HCT116 (cell line): ENCODE measurements at regions not wholly inside any gene's neighbourhood (a gene's known extent, or its start where the extent isn't known, plus 50 kb on each side); places are given as distances from the start of the nearest gene placed in this dataset.

Source experiments
- ATAC-seq: fragments of 200-7000 bp; cut with Tn5 transposase; 2 replicates; pipeline ENCODE4 v1.9.1; 2020; ENCODE audit warnings: mild to moderate bottlenecking, moderate library complexity
- BruUV-seq: library from RNA; stranded (reverse); fragments of 400-500 nt; replicated peaks from 2 replicates; lab custom pipeline; 2021; lab: Mats Ljungman, UMichigan
- CTCF ChIA-PET: fragments of 300-600 bp; sonication (Branson Sonifier 250); formaldehyde crosslinking; loops from one replicate; lab custom pipeline; 2021; ENCODE audit warnings: antibody characterized with exemption; lab: Charles Lee
- POLR2A ChIA-PET: fragments of 300-600, 350-600 bp; sonication (Branson Sonifier 250); formaldehyde crosslinking; loops from one replicate; lab custom pipeline; 2021; ENCODE audit warnings: antibody characterized with exemption; lab: Charles Lee
- RAD21 ChIA-PET, 2 experiments: fragments of 300-600 bp; sonication (Branson Sonifier 250); formaldehyde crosslinking; loops; one replicate each; lab custom pipeline; 2023; ENCODE audit warnings: low total read pairs in 2 of 2; ENCODE audit not compliant: uncharacterized antibody in 2 of 2, unreplicated experiment in 2 of 2, low non-redundant PET in 1 of 2; lab: Charles Lee
- DNase-seq: peaks from one replicate; pipeline ENCODE4 v3.0.0-alpha.2; 2010; ENCODE audit warnings: low read depth, low spot score
- H2AFZ ChIP-seq: fragments of 200-600 bp; shearing (Covaris generic), sonication (generic); 2 replicates; pipeline ENCODE4 v1.6.1; 2017; ENCODE audit warnings: low read depth, mixed run types, mixed read lengths, antibody characterized with exemption, low read length; ENCODE audit not compliant: poor library complexity, severe bottlenecking
- H3K27ac ChIP-seq: 2 replicates; pipeline ENCODE4 v1.5.1; 2012; ENCODE audit warnings: low read depth, low read length
- H3K27me3 ChIP-seq: fragments of 200-600 bp; sonication (generic); 2 replicates; pipeline ENCODE4 v1.6.1; 2016; ENCODE audit warnings: mixed run types, low read length, mixed read lengths; ENCODE audit not compliant: insufficient read depth
- H3K36me3 ChIP-seq, 2 experiments: fragments of 200-500 bp in 1 of 2; fragments of 200-600 bp in 1 of 2; sonication (Bioruptor generic) in 1 of 2; sonication (generic) in 1 of 2; 2 replicates each; pipeline versions ENCODE4 v1.5.1 to v1.6.1; 2014 to 2016; ENCODE audit warnings: low read length in 2 of 2, inconsistent platforms in 1 of 2, mixed read lengths in 1 of 2, mixed run types in 1 of 2; ENCODE audit not compliant: insufficient read depth in 2 of 2, control insufficient read depth in 1 of 2
- H3K4me1 ChIP-seq, 2 experiments: fragments of 200-600 bp in 1 of 2; sonication (generic) in 1 of 2; 2 replicates each; pipeline versions ENCODE4 v1.5.1 to v1.6.1; 2012 to 2017; ENCODE audit warnings: low read length in 2 of 2, inconsistent platforms in 1 of 2, mild to moderate bottlenecking in 1 of 2, mixed read lengths in 1 of 2, mixed run types in 1 of 2, moderate library complexity in 1 of 2; ENCODE audit not compliant: insufficient read depth in 2 of 2, control insufficient read depth in 1 of 2
- H3K4me2 ChIP-seq: fragments of 200-600 bp; sonication (generic); 2 replicates; pipeline ENCODE4 v1.6.1; 2017; ENCODE audit warnings: mixed run types, low read length, mixed read lengths
- H3K4me3 ChIP-seq, 2 experiments: fragments of 200-600 bp in 1 of 2; sonication (generic) in 1 of 2; replicated peaks in 1 of 2; 2 replicates each; pipeline ENCODE4 v1.5.1; 2011 to 2016; ENCODE audit warnings: low read length in 2 of 2, control low read depth in 1 of 2, low read depth in 1 of 2, mild to moderate bottlenecking in 1 of 2, mixed read lengths in 1 of 2, mixed run types in 1 of 2
- H3K79me2 ChIP-seq: fragments of 200-600 bp; sonication (generic); 2 replicates; pipeline ENCODE4 v1.6.1; 2017; ENCODE audit warnings: mild to moderate bottlenecking, mixed run types, low read length, moderate library complexity, mixed read lengths; ENCODE audit not compliant: insufficient read depth
- H3K9ac ChIP-seq: fragments of 200-600 bp; sonication (generic); 2 replicates; pipeline ENCODE4 v1.6.1; 2016; ENCODE audit warnings: low read length, mixed read lengths
- H3K9me2 ChIP-seq: fragments of 200-600 bp; sonication (generic), shearing (Covaris generic); 2 replicates; pipeline ENCODE4 v1.6.1; 2017; ENCODE audit warnings: mixed run types, mild to moderate bottlenecking, moderate library complexity; ENCODE audit not compliant: insufficient read depth
- H3K9me3 ChIP-seq, 2 experiments: fragments of 200-500 bp in 1 of 2; fragments of 200-600 bp in 1 of 2; sonication (Bioruptor generic) in 1 of 2; sonication (generic) in 1 of 2; 2 replicates each; pipeline ENCODE4 v1.6.1; 2014 to 2017; ENCODE audit warnings: low read length in 2 of 2, mixed read lengths in 2 of 2, inconsistent platforms in 1 of 2, low read depth in 1 of 2, mild to moderate bottlenecking in 1 of 2, mixed run types in 1 of 2, moderate library complexity in 1 of 2; ENCODE audit not compliant: control insufficient read depth in 1 of 2, insufficient read depth in 1 of 2
- H4K20me1 ChIP-seq: fragments of 200-600 bp; sonication (generic), shearing (Covaris generic); 2 replicates; pipeline ENCODE4 v1.6.1; 2017; ENCODE audit warnings: mixed run types, mild to moderate bottlenecking, moderate library complexity; ENCODE audit not compliant: insufficient read depth
- CEBPB ChIP-seq: IDR thresholded peaks from 2 replicates; pipeline ENCODE4 v1.6.1; 2012; ENCODE audit warnings: low read depth
- EZH2 ChIP-seq: fragments of 200-600 bp; sonication (generic); IDR thresholded peaks from 2 replicates; pipeline ENCODE4 v1.6.1; 2017; ENCODE audit warnings: antibody characterized with exemption, mixed run types
- JUND ChIP-seq: IDR thresholded peaks from 2 replicates; pipeline ENCODE4 v1.6.1; 2012
- POLR2A ChIP-seq: IDR thresholded peaks from 2 replicates; pipeline ENCODE4 v1.7.0; 2011; ENCODE audit warnings: borderline replicate concordance; ENCODE audit not compliant: insufficient read depth, insufficient read length; ENCODE audit errors: extremely low read depth
- POLR2AphosphoS5 ChIP-seq: IDR thresholded peaks from 2 replicates; pipeline ENCODE4 v1.6.1; 2011; ENCODE audit warnings: mild to moderate bottlenecking, low read depth, low read length, moderate library complexity
- RAD21 ChIP-seq: IDR thresholded peaks from 2 replicates; pipeline ENCODE4 v1.6.1; 2012; ENCODE audit warnings: low read depth, mild to moderate bottlenecking
- SIN3A ChIP-seq: IDR thresholded peaks from 2 replicates; pipeline ENCODE4 v1.6.1; 2012; ENCODE audit warnings: low read depth
- TCF7L2 ChIP-seq: IDR thresholded peaks from 2 replicates; pipeline ENCODE4 v1.7.0; 2011; ENCODE audit warnings: borderline replicate concordance, inconsistent platforms; ENCODE audit not compliant: insufficient read depth, insufficient read length; ENCODE audit errors: extremely low read depth
- YY1 ChIP-seq: IDR thresholded peaks from 2 replicates; pipeline ENCODE4 v1.6.1; 2011; ENCODE audit warnings: low read length, low read depth, moderate library complexity, mild to moderate bottlenecking; ENCODE audit not compliant: insufficient replicate concordance; ENCODE audit errors: extremely low read depth
- ZFX ChIP-seq: fragments of 450-650 bp; IDR thresholded peaks from 2 replicates; pipeline ENCODE4 v1.6.1; 2017
- ZNF274 ChIP-seq: fragments of 200-500 bp; sonication (Bioruptor generic); IDR thresholded peaks from 2 replicates; pipeline ENCODE4 v1.6.1; 2014; ENCODE audit warnings: mild to moderate bottlenecking, low read depth, low read length, inconsistent platforms
- intact Hi-C: fragments of 100-400 bp; cut with micrococcal nuclease; formaldehyde crosslinking; loops from 2 replicates; pipeline ENCODE4 v1.10.0; 2022
- TF ChIP-seq, protein P1 (sequence below): IDR thresholded peaks from 2 replicates; pipeline ENCODE4 v1.6.1; 2012; ENCODE audit warnings: low read depth
- TF ChIP-seq, protein P2 (sequence below): IDR thresholded peaks from 2 replicates; pipeline ENCODE4 v1.6.1; 2011; ENCODE audit warnings: mild to moderate bottlenecking, low read length, moderate library complexity; ENCODE audit not compliant: insufficient replicate concordance; ENCODE audit errors: extremely low read depth
- TF ChIP-seq, protein P3 (sequence below): IDR thresholded peaks from 2 replicates; pipeline ENCODE4 v1.6.1; 2012

DNA sequence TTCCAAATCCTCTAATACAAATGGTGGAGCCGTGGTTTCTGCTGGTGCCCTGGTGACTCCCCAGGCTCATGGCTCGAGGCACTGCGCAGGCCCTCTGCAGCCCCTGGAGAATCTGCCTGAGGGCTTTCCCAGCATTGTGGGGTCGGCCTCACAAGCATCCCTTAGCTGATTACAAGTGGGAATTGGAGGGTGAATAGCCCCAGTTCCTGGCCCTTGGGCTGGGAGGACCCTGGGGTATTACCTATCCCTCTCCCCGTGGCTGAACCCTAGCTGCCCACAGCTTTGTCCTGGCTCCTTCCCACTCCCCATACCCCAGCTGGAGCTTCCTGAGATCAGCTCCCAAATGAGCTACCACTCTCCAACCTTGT lies 212.2 kb upstream of the CST7 start:
- no TSS peak for BruUV-seq
- TF ChIP-seq YY1, result no peak
- no peak for TF ChIP-seq JUND
- TF ChIP-seq, all 23 proteins: peak for 0
- intact Hi-C loops, result no loop called here
- H3K4me2 ChIP-seq, result no peak overlapping the region
- H2AFZ ChIP-seq, result no peak overlapping the region
- no peak for DNase-seq
- no peaks in the 10 kb centered on the region for H3K79me2 ChIP-seq
- no peak overlapping the region for H3K4me3 ChIP-seq
- no peak overlapping the region for H3K9ac ChIP-seq
- no peak overlapping the region for H3K27ac ChIP-seq
- H4K20me1 ChIP-seq, result no peaks in the 10 kb centered on the region
- ChIA-PET CTCF (no interaction called here), RAD21 (no interaction called here), POLR2A (no interaction called here)
- no peaks in the 10 kb centered on the region for H3K9me2 ChIP-seq
- H3K36me3 ChIP-seq, result no peaks in the 10 kb centered on the region
- H3K27me3 ChIP-seq, result 0 out of 2 replicates have a peak, but pooled peaks cover 4% of the 10 kb centered on the region
- H3K9me3 ChIP-seq, result no peaks in the 10 kb centered on the region
- no peak for ATAC-seq
- H3K4me1 ChIP-seq, result no peaks in the 10 kb centered on the region

DNA sequence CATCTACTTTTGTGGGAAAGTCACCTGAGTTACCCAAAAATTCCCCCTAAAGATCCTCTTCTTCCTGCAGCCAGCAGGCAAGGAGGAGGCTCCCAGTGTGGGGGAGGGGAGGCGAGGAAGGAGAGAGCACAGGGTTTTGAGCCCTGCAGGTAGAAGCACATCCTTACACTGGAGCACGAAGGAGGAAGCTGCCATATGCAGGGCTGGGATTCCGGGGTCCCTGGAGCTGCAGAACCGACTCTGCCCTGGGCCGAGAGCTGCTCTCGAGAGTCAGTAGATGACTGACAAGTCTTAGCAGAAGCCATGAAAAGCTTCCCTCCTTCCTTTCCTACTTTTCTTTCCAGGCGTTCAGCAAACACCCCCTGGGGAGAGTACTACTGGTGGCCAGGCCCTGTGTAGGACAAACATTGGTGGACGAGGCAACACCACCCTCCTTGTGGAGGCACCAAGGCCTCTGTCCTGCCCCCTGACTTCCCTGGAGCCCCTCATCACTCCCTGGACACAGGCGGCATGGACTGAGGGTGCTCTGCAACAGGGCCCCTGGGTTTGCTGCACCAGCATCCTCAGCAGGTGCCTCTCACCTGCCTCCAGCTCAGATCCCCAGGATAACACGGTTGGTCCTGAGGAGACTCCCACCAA lies 211.7 kb upstream of the CST7 start:
- CTCF ChIA-PET, result no interaction called here
- no peaks in the 10 kb centered on the region for H3K79me2 ChIP-seq
- no TSS peak for BruUV-seq

More for the DNA sequence above, 211.7 kb upstream of the CST7 start:
- intact Hi-C loops, result no loop called here
- DNase-seq, result no peak
- TF ChIP-seq SIN3A (no peak), ZNF274 (no peak), POLR2A (no peak), POLR2AphosphoS5 (no peak), EZH2 (no peak), ZFX (no peak), RAD21 (no peak), TCF7L2 (no peak), JUND (no peak), CEBPB (no peak)
- TF ChIP-seq, protein P1, sequence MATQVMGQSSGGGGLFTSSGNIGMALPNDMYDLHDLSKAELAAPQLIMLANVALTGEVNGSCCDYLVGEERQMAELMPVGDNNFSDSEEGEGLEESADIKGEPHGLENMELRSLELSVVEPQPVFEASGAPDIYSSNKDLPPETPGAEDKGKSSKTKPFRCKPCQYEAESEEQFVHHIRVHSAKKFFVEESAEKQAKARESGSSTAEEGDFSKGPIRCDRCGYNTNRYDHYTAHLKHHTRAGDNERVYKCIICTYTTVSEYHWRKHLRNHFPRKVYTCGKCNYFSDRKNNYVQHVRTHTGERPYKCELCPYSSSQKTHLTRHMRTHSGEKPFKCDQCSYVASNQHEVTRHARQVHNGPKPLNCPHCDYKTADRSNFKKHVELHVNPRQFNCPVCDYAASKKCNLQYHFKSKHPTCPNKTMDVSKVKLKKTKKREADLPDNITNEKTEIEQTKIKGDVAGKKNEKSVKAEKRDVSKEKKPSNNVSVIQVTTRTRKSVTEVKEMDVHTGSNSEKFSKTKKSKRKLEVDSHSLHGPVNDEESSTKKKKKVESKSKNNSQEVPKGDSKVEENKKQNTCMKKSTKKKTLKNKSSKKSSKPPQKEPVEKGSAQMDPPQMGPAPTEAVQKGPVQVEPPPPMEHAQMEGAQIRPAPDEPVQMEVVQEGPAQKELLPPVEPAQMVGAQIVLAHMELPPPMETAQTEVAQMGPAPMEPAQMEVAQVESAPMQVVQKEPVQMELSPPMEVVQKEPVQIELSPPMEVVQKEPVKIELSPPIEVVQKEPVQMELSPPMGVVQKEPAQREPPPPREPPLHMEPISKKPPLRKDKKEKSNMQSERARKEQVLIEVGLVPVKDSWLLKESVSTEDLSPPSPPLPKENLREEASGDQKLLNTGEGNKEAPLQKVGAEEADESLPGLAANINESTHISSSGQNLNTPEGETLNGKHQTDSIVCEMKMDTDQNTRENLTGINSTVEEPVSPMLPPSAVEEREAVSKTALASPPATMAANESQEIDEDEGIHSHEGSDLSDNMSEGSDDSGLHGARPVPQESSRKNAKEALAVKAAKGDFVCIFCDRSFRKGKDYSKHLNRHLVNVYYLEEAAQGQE, result no peak
- TF ChIP-seq, protein P2, sequence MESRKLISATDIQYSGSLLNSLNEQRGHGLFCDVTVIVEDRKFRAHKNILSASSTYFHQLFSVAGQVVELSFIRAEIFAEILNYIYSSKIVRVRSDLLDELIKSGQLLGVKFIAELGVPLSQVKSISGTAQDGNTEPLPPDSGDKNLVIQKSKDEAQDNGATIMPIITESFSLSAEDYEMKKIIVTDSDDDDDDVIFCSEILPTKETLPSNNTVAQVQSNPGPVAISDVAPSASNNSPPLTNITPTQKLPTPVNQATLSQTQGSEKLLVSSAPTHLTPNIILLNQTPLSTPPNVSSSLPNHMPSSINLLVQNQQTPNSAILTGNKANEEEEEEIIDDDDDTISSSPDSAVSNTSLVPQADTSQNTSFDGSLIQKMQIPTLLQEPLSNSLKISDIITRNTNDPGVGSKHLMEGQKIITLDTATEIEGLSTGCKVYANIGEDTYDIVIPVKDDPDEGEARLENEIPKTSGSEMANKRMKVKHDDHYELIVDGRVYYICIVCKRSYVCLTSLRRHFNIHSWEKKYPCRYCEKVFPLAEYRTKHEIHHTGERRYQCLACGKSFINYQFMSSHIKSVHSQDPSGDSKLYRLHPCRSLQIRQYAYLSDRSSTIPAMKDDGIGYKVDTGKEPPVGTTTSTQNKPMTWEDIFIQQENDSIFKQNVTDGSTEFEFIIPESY, result no peak
- TF ChIP-seq, protein P3, sequence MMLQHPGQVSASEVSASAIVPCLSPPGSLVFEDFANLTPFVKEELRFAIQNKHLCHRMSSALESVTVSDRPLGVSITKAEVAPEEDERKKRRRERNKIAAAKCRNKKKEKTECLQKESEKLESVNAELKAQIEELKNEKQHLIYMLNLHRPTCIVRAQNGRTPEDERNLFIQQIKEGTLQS, result no peak
- no peak overlapping the region for H2AFZ ChIP-seq
- H4K20me1 ChIP-seq, result no peaks in the 10 kb centered on the region
- no peak overlapping the region for H3K27ac ChIP-seq
- POLR2A ChIA-PET, result no interaction called here
- no peaks in the 10 kb centered on the region for H3K9me2 ChIP-seq
- ATAC-seq, result no peak
- H3K36me3 ChIP-seq, result no peaks in the 10 kb centered on the region
- H3K9me3 ChIP-seq, result no peaks in the 10 kb centered on the region
- H3K4me2 ChIP-seq, result no peak overlapping the region
- H3K4me1 ChIP-seq, result no peaks in the 10 kb centered on the region
- H3K4me3 ChIP-seq, result no peak overlapping the region
- RAD21 ChIA-PET, result no interaction called here
- H3K9ac ChIP-seq, result no peak overlapping the region
- 0 out of 2 replicates have a peak, but pooled peaks cover 4% of the 10 kb centered on the region for H3K27me3 ChIP-seq
